Fibroblast of lung (primary cell): ENCODE measurements at regions not wholly inside any gene's neighbourhood (a gene's known extent, or its start where the extent isn't known, plus 50 kb on each side); places are given as distances from the start of the nearest gene placed in this dataset.

Experiments used
- CTCF ChIP-seq, 2 donors: IDR thresholded peaks in 1 of 2; conservative IDR thresholded peaks in 1 of 2; 1 replicate in 1 of 2; 2 replicates in 1 of 2; pipeline ENCODE4 v1.5.1; 2011 to 2012; ENCODE audit warnings: low read length in 2 of 2, control low read depth in 1 of 2, inconsistent platforms in 1 of 2, low read depth in 1 of 2, mild to moderate bottlenecking in 1 of 2
- EZH2 ChIP-seq: IDR thresholded peaks from 2 replicates; pipeline ENCODE4 v1.5.1; 2012; ENCODE audit warnings: low read length, control low read depth, mild to moderate bottlenecking; ENCODE audit errors: missing control alignments

- TF ChIP-seq CTCF (conservative IDR thresholded peaks at IDR 0.05 in 1 of 2, IDR thresholded peaks at IDR 0.05 in 1 of 2; ENCODE audit: low read depth in 1 of 2, low read length in 2 of 2) (no peak), EZH2 (no peak)
Observed at GRCh38 chr3:103170651-103171050, 735.8 kb downstream of the ZPLD1 start.
